Lower lobe of right lung (tissue), 2 donors: ENCODE measurements at regions not wholly inside any gene's neighbourhood (a gene's known extent, or its start where the extent isn't known, plus 50 kb on each side); places are given as distances from the start of the nearest gene placed in this dataset.

ENCODE experiments used
- ATAC-seq, 2 donors: fragments of 200-7000 bp; cut with Tn5 transposase; one replicate each; pipeline ENCODE4 v1.9.1; 2020 to 2022; ENCODE audit warnings: mild to moderate bottlenecking in 2 of 2, moderate library complexity in 2 of 2
- DNase-seq: peaks from one replicate; pipeline ENCODE4 v3.0.0-alpha.2; 2020
- H3K27ac ChIP-seq: fragments of 200-600 bp; one replicate; pipeline ENCODE4 v1.8.0; 2022
- H3K27me3 ChIP-seq: fragments of 200-600 bp; one replicate; pipeline ENCODE4 v1.8.0; 2022; ENCODE audit warnings: low read depth
- H3K36me3 ChIP-seq: fragments of 200-600 bp; one replicate; pipeline ENCODE4 v1.8.0; 2022; ENCODE audit warnings: mild to moderate bottlenecking
- H3K4me1 ChIP-seq: fragments of 200-600 bp; one replicate; pipeline ENCODE4 v1.8.0; 2022
- H3K4me3 ChIP-seq: fragments of 200-600 bp; one replicate; pipeline ENCODE4 v1.8.0; 2022; ENCODE audit warnings: mild to moderate bottlenecking
- H3K9me3 ChIP-seq: fragments of 200-600 bp; one replicate; pipeline ENCODE4 v1.8.0; 2022
- CTCF ChIP-seq: fragments of 200-600 bp; IDR thresholded peaks from one replicate; pipeline ENCODE4 v1.8.0; 2022; ENCODE audit warnings: antibody characterized with exemption, mild to moderate bottlenecking
- intact Hi-C: fragments of 100-400 bp; cut with DNase I; formaldehyde crosslinking; loops from one replicate; pipeline ENCODE4 v1.11.0; 2022
- donor health status: DM: no; HTN: yes; CAD: no; lungs with severe emphysema.

GRCh38 chr16:82567175-82567574 lies 59.6 kb upstream of the CDH13 start:
- no peaks in the 10 kb centered on the region for H3K9me3 ChIP-seq
- TF ChIP-seq CTCF = no peak

GRCh38 chr16:82563401-82563800 lies 63.4 kb upstream of the CDH13 start:
- no peak for TF ChIP-seq CTCF
- Histone ChIP-seq H3K4me1 (no peaks in the 10 kb centered on the region), H3K36me3 (no peaks in the 10 kb centered on the region), H3K27ac (no peak overlapping the region), H3K27me3 (no peaks in the 10 kb centered on the region), H3K9me3 (no peaks in the 10 kb centered on the region), H3K4me3 (no peak overlapping the region)
- no peak for ATAC-seq
- no peak for DNase-seq
- intact Hi-C loops = no loop called here

More at GRCh38 chr16:82567175-82567574, 59.6 kb upstream of the CDH13 start:
- Histone ChIP-seq H3K4me3 (no peak overlapping the region), H3K36me3 (no peaks in the 10 kb centered on the region), H3K27ac (no peak overlapping the region), H3K27me3 (no peaks in the 10 kb centered on the region), H3K4me1 (no peaks in the 10 kb centered on the region)
- DNase-seq = no peak
- intact Hi-C loops = no loop called here
- no peak for ATAC-seq

- ATAC-seq (no peak), DNase-seq (no peak)
- H3K27me3 ChIP-seq = no peaks in the 10 kb centered on the region
- H3K36me3 ChIP-seq = no peaks in the 10 kb centered on the region
- no peaks in the 10 kb centered on the region for H3K9me3 ChIP-seq
- no peak overlapping the region for H3K4me3 ChIP-seq
- intact Hi-C loops = no loop called here
- H3K27ac ChIP-seq = no peak overlapping the region
- H3K4me1 ChIP-seq = no peaks in the 10 kb centered on the region
- no peak for TF ChIP-seq CTCF
These were observed 64.5 kb upstream of the CDH13 start for GRCh38 chr16:82562183-82562683.

- no peaks in the 10 kb centered on the region for H3K36me3 ChIP-seq
- no peak for ATAC-seq
- H3K27me3 ChIP-seq = no peaks in the 10 kb centered on the region
- intact Hi-C loops = no loop called here
- DNase-seq = no peak
- H3K4me3 ChIP-seq = no peak overlapping the region
- no peaks in the 10 kb centered on the region for H3K9me3 ChIP-seq
- TF ChIP-seq CTCF = no peak
- H3K27ac ChIP-seq = no peak overlapping the region
- H3K4me1 ChIP-seq = no peaks in the 10 kb centered on the region
These were observed 65.9 kb upstream of the CDH13 start for GRCh38 chr16:82560805-82561325.

- Histone ChIP-seq H3K4me1 (no peaks in the 10 kb centered on the region), H3K4me3 (no peak overlapping the region), H3K27me3 (no peaks in the 10 kb centered on the region), H3K9me3 (no peaks in the 10 kb centered on the region), H3K36me3 (no peaks in the 10 kb centered on the region), H3K27ac (no peak overlapping the region)
- TF ChIP-seq CTCF = no peak
- intact Hi-C loops = no loop called here
- ATAC-seq = no peak
- no peak for DNase-seq
These were observed 82.2 kb upstream of the CDH13 start for GRCh38 chr16:82544378-82545160.
